Activated CD4-positive, alpha-beta memory T cell treated with anti-CD3 and anti-CD28 coated beads, Interleukin-2, amount 10 ng/mL, durations not matched to agents 7 days and 5 days (primary cell): ENCODE measurements at regions not wholly inside any gene's neighbourhood (a gene's known extent, or its start where the extent isn't known, plus 50 kb on each side); places are given as distances from the start of the nearest gene placed in this dataset.

Experiments
- CTCF ChIA-PET: fragments of 350-600 bp; sonication (Branson Sonifier 250); formaldehyde crosslinking; loops from one replicate; lab custom pipeline; 2021; ENCODE audit warnings: antibody characterized with exemption, inconsistent platforms; lab: Charles Lee
- POLR2A ChIA-PET: fragments of 350-600 bp; sonication (Branson Sonifier 250); formaldehyde crosslinking; loops from one replicate; lab custom pipeline; 2021; ENCODE audit warnings: antibody characterized with exemption; lab: Charles Lee
- DNase-seq: peaks from one replicate; pipeline ENCODE4 v3.0.0-alpha.2; 2020
- H3K27ac Mint-ChIP-seq: one replicate; pipeline ENCODE4 v1.8.0; 2021; ENCODE audit warnings: mild to moderate bottlenecking, mixed read lengths
- H3K27me3 Mint-ChIP-seq: one replicate; pipeline ENCODE4 v1.8.0; 2021; ENCODE audit warnings: mixed read lengths
- H3K36me3 Mint-ChIP-seq: one replicate; pipeline ENCODE4 v1.8.0; 2021; ENCODE audit warnings: low read depth, mixed read lengths
- H3K4me1 Mint-ChIP-seq: one replicate; pipeline ENCODE4 v1.8.0; 2021; ENCODE audit warnings: mixed read lengths
- H3K4me3 Mint-ChIP-seq: one replicate; pipeline ENCODE4 v1.8.0; 2021; ENCODE audit warnings: mild to moderate bottlenecking, mixed read lengths
- H3K9me3 Mint-ChIP-seq: one replicate; pipeline ENCODE4 v1.8.0; 2021; ENCODE audit warnings: mixed read lengths

DNA sequence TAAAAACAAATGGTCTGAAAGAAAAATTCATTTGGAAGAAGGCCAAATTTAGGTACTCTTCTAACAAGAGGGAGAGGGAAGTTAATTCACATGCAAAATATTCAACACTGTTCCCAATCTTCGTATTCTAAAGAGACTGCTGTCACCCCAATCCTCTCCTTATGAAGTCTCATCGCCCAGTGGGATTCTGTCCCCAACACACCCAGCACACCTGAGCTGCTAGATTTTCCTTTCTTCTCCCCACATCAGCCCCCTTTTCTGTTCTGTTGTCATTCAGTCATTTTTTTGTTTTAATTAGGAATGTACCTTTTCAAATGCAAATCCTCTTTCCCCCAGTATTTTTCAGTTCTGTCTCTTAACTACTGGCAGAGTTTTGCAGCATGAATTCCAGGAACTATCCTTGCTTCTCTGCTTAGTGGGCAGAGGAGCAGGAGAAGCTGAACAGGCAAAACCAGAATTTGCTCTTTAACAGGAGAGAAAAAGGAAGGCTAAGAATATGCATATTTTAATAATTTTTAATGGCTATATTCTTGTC lies 366.9 kb downstream of the MAN2A1 start:
- no peaks in the 10 kb centered on the region for H3K36me3 Mint-ChIP-seq
- ChIA-PET POLR2A (no interaction called here), CTCF (interaction anchor here (1.1 kb wide), 1 partner anchor 368 kb away, joined by 3 read pairs; no protein-coding TSS in a partner anchor)
- H3K27ac Mint-ChIP-seq = no peak overlapping the region
- no peak overlapping the region for H3K4me3 Mint-ChIP-seq
- peaks cover 22% of the 10 kb centered on the region for H3K4me1 Mint-ChIP-seq
- DNase-seq = no peak
- H3K27me3 Mint-ChIP-seq = no peaks in the 10 kb centered on the region
- H3K9me3 Mint-ChIP-seq = no peaks in the 10 kb centered on the region

DNA sequence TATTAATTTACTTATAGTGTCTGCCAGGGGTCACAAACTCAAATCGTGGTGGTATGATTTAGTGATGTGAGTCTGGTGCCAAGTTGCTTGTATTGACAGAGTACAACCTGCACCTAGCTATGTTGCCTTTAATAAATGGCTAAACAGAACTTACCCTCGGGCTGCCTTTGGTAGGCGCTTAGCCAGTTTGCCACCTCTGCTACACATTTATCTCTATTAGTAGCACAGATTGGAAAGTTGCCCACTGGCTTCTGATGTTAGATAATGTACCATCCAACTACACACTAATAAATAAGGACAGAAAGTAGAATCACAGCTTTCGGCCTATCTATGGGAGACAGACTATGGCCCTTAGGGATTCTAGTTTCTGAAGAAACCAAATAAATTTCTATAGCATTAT lies 368.4 kb downstream of the MAN2A1 start:
- Mint-ChIP-seq H3K4me3 (no peak overlapping the region), H3K27ac (no peak overlapping the region), H3K36me3 (no peaks in the 10 kb centered on the region), H3K27me3 (no peaks in the 10 kb centered on the region), H3K9me3 (no peaks in the 10 kb centered on the region), H3K4me1 (peaks cover 20% of the 10 kb centered on the region)
- ChIA-PET POLR2A (no interaction called here), CTCF (no interaction called here)
- DNase-seq = no peak

DNA sequence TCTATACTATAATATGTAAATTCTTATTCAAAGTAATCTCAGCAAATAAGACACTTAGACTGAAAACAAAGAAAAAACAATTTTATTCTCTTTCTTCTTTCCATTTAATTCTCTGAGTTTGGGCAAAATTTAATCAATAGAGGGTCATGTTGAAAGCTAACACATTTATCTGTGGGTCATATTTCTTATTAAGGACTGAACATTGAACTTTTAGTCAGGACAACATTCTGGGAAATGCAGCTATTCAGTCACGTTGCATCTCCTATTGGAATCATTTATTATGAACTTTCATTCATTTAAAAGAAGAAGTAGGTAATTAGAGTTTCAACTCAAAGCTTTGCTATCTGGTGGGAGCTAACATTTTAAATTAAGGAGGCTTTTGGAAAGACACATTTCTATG lies 372.5 kb downstream of the MAN2A1 start:
- Mint-ChIP-seq H3K36me3 (no peaks in the 10 kb centered on the region), H3K27ac (no peak overlapping the region), H3K4me1 (peaks cover 17% of the 10 kb centered on the region), H3K9me3 (no peaks in the 10 kb centered on the region), H3K4me3 (no peak overlapping the region), H3K27me3 (no peaks in the 10 kb centered on the region)
- POLR2A ChIA-PET = no interaction called here
- CTCF ChIA-PET = no interaction called here
- DNase-seq = no peak

DNA sequence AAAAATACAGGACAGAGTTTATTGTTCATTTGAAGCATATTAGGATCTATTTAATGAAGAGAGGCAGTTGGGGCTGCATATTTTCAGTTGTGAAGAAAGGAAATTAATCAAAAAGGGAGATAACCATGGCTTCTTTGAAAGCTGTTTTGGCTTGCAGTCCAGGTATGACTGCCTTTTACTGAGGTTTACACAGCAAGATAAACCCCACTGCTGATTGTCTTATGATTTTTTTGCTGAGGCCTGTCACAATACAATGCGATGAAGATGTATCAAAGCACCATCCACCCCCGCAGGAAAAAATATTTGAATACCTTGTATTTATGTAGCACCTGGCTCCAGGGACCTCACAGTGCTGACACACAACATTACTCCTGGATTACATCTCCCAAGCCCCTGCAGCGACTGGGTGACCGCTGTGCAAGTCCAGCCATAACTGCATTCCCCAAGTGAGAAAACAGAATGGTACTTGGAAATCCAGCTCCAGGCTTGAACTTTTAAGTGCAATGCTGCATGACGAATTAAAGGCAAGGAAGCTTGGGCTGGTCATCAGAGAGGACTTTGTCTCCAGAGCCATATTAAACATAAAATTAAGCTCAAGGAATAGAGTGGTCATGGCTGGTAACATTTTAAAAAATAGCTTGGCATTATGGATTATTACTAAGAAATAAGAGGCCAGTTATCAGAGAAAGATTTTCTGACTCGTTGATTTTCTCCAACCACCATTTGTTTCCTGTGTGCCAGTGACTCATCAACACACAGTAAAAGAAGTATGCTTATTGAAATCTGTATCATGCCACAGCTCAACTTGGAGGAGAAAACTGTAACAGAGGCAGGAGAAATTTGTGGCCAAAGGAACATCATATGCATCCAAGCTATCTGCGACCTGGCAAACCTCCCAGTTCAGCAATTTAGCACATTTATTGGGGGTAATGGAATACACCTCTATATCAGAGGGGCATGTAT lies 374.2 kb downstream of the MAN2A1 start:
- ChIA-PET POLR2A (interaction anchor here (1.1 kb wide), 1 partner anchor 10 kb away, joined by 6 read pairs; no protein-coding TSS in a partner anchor), CTCF (interaction anchor here (1.0 to 1.6 kb wide), 2 partner anchors 10 to 29 kb away, joined by 3 to 6 read pairs; no protein-coding TSS in a partner anchor)
- Mint-ChIP-seq H3K36me3 (no peaks in the 10 kb centered on the region), H3K4me3 (no peak overlapping the region), H3K4me1 (peaks cover 20% of the 10 kb centered on the region), H3K9me3 (peaks cover 4% of the 10 kb centered on the region), H3K27me3 (no peaks in the 10 kb centered on the region), H3K27ac (no peak overlapping the region)
- no peak for DNase-seq

DNA sequence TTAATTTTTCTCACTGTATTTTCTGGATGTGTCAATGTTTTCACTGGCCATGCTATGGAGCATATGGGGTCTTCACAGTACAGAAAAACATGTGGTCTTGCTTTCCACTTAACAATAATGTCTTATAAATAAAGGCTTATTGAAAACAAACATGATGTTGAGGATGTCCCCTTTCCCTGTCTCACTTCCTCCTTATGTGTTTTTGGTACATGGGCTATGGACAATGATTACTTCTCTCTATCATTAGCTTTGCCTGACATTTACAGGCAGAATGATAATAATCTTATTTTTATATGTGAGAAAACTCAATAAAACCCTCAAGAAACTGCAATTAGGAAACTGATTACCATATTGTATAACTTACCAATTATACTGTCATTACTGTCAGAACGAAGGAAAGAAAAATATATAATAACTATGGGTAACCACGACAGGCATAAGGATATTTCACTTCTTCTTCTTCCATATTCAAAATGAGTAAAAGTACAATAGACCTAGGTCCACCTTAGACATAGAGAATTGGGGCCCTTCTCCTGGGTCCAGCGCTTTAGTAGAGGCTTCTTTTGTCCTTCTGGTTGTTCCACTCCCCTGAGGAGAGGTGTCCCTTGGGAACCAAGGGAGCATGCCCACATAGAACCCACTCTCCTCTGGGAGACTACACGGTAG lies 375.0 kb downstream of the MAN2A1 start:
- Mint-ChIP-seq H3K4me3 (no peak overlapping the region), H3K9me3 (peaks cover 7% of the 10 kb centered on the region), H3K27ac (no peak overlapping the region), H3K27me3 (no peaks in the 10 kb centered on the region), H3K4me1 (peaks cover 20% of the 10 kb centered on the region), H3K36me3 (no peaks in the 10 kb centered on the region)
- DNase-seq = no peak
- ChIA-PET POLR2A (interaction anchor here (1.1 kb wide), 1 partner anchor 10 kb away, joined by 6 read pairs; no protein-coding TSS in a partner anchor), CTCF (interaction anchor here (1.0 to 1.6 kb wide), 2 partner anchors 10 to 28 kb away, joined by 3 to 6 read pairs; no protein-coding TSS in a partner anchor)

DNA sequence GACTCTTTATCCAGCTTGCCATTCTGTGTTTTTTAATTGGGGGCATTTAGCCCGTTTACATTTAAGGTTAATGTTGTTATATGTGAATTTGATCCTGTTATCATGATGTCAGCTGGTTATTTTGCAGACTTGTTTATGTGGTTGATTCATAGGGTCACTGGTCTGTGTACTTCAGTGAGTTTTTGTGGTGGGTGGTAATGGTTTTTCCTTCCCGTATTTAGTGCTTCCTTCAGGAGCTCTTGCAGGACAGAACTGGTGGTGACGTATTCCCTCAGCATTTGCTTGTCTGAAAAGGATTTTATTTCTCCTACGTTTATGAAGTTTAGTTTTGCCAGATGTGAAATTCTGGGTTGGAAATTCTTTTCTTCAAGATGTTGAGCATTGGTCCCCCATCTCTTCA lies 381.1 kb downstream of the MAN2A1 start:
- DNase-seq = no peak
- Mint-ChIP-seq H3K9me3 (peaks cover 36% of the 10 kb centered on the region), H3K27ac (no peak overlapping the region), H3K4me3 (no peak overlapping the region), H3K27me3 (no peaks in the 10 kb centered on the region), H3K4me1 (peaks cover 4% of the 10 kb centered on the region), H3K36me3 (peaks cover 3% of the 10 kb centered on the region)
- CTCF ChIA-PET = no interaction called here
- POLR2A ChIA-PET = no interaction called here

DNA sequence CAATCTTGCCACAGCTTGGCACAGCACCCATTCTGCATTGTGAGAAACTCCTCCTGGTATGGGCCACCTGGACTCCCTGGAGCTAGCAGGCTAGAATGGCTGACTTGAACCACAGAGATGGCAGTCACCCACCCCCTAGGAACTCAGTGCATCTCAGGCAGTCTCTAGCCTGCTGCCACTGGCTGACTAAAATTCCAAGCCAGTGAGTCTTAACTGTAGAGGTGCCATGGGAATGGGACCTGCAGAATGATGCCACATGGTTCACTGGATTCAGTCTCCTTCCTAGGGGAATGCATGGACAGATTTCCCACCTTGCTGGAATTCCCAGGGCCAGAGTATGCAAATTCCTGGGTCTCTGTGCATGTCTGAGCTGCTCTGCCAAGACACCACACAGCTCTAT lies 382.9 kb downstream of the MAN2A1 start:
- Mint-ChIP-seq H3K9me3 (peaks cover 36% of the 10 kb centered on the region), H3K4me3 (no peak overlapping the region), H3K27ac (no peak overlapping the region), H3K4me1 (no peaks in the 10 kb centered on the region), H3K27me3 (no peaks in the 10 kb centered on the region), H3K36me3 (peaks cover 3% of the 10 kb centered on the region)
- no peak for DNase-seq
- CTCF ChIA-PET = no interaction called here
- POLR2A ChIA-PET = no interaction called here

DNA sequence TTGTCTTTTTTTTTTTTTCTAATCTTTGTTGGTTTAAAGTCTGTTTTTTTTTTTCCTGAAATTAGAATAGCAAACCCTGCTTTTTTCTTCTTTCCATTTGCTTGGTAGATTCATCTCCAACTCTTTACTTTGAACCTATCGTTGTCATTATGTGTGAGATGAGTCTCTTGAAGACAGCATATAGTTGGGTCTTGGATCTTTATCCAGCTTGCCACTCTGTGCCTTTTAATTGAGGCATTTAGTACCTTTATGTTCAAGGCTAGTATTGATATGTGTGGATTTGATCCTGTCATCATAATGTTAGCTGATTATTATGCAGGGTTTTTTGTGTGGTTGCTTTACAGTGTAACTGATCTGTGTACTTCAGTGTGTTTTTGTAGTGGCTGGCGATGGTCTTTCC lies 383.8 kb downstream of the MAN2A1 start:
- H3K4me1 Mint-ChIP-seq = no peaks in the 10 kb centered on the region
- no peak overlapping the region for H3K4me3 Mint-ChIP-seq
- peaks cover 35% of the 10 kb centered on the region for H3K9me3 Mint-ChIP-seq
- DNase-seq = no peak
- H3K27me3 Mint-ChIP-seq = no peaks in the 10 kb centered on the region
- ChIA-PET POLR2A (no interaction called here), CTCF (no interaction called here)
- H3K36me3 Mint-ChIP-seq = peaks cover 3% of the 10 kb centered on the region
- H3K27ac Mint-ChIP-seq = no peak overlapping the region

DNA sequence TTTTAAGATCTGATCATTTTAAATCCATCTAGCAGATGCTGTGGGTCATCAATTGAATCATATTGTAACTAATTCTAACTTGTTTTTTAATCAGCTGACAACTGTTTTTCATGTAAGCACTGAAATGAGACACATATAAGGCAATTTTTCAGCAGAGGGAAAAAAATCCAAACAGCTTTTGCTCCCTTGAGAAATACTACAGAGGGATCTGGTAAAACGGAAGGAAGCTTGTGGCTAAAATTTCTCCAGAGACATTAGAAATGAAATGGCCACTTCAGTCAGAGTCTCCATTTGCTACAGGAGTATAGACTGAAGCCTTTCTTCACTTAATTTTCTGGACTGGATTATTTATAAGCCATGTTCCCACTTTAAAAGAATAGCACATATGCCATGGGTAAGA lies 385.9 kb downstream of the MAN2A1 start:
- no peaks in the 10 kb centered on the region for H3K27me3 Mint-ChIP-seq
- H3K36me3 Mint-ChIP-seq = peaks cover 3% of the 10 kb centered on the region
- DNase-seq = no peak
- ChIA-PET CTCF (no interaction called here), POLR2A (no interaction called here)
- peaks cover 22% of the 10 kb centered on the region for H3K9me3 Mint-ChIP-seq
- no peaks in the 10 kb centered on the region for H3K4me1 Mint-ChIP-seq
- H3K4me3 Mint-ChIP-seq = no peak overlapping the region
- no peak overlapping the region for H3K27ac Mint-ChIP-seq

DNA sequence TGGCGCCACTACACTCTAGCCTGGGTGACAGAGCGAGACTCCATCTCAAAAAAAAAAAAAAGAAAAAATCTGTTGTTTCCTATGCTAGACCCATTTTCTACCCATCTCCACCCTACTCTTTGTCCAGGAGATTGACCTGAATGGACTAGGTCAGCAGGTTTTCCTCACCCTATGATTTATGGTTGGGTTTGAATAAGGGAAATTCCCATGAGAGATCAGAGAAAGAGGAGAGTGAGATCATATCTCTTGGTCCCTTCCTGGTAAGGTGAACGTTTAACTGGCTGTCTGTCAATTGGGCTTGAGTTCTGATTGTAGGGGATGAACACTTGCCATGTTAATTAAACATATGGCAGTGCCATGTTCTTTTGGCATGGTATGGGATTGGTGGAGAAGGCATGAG lies 387.4 kb downstream of the MAN2A1 start:
- H3K36me3 Mint-ChIP-seq = peaks cover 3% of the 10 kb centered on the region
- peaks cover 16% of the 10 kb centered on the region for H3K9me3 Mint-ChIP-seq
- H3K27me3 Mint-ChIP-seq = no peaks in the 10 kb centered on the region
- no peak overlapping the region for H3K4me3 Mint-ChIP-seq
- no peaks in the 10 kb centered on the region for H3K4me1 Mint-ChIP-seq
- DNase-seq = no peak
- ChIA-PET POLR2A (no interaction called here), CTCF (no interaction called here)
- no peak overlapping the region for H3K27ac Mint-ChIP-seq

DNA sequence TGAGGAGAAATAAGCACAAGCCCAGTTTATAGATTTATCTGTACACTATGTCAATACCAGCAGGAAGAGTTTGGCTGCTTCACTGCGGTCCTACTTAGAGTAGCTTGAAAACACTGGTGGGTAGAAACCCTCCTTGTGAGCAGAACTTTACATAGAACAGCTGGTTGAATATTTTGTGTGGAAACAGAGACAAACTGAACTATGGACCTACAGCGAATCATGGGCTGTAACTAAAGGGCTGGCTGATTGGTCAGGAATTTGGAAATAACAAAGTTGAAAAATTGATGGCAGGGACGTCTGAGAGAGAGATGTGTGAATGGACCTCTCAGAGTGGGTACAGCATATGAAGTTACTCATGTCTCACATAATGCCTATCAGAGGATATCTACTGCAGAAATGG lies 392.5 kb downstream of the MAN2A1 start:
- ChIA-PET POLR2A (no interaction called here), CTCF (no interaction called here)
- H3K4me3 Mint-ChIP-seq = no peak overlapping the region

DNA sequence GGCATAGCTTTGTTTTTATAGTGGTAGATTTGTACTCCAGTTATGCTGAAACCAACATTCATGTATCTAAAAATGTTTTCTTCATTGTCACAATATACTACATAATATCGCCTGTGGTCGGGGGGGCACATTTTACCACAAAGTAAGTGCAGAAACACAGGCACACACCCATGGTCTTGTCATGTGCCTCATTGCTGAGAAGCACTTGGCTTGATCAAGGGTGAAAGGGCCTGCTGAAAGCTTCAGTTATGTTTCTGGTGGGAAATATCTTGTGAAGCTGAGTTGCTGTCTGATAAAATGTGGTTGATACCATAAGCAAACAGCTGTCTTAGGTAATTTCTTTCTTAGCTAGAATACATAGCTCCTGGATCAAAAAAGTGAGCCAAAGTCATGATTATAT lies 393.1 kb downstream of the MAN2A1 start:
- Mint-ChIP-seq H3K27ac (no peak overlapping the region), H3K4me1 (peaks cover 6% of the 10 kb centered on the region), H3K27me3 (no peaks in the 10 kb centered on the region), H3K36me3 (no peaks in the 10 kb centered on the region), H3K4me3 (no peak overlapping the region), H3K9me3 (no peaks in the 10 kb centered on the region)
- no peak for DNase-seq
- ChIA-PET CTCF (no interaction called here), POLR2A (no interaction called here)

More for the DNA sequence above, 392.5 kb downstream of the MAN2A1 start:
- no peak for DNase-seq
- Mint-ChIP-seq H3K27ac (no peak overlapping the region), H3K36me3 (no peaks in the 10 kb centered on the region), H3K9me3 (no peaks in the 10 kb centered on the region), H3K4me1 (peaks cover 6% of the 10 kb centered on the region), H3K27me3 (no peaks in the 10 kb centered on the region)

DNA sequence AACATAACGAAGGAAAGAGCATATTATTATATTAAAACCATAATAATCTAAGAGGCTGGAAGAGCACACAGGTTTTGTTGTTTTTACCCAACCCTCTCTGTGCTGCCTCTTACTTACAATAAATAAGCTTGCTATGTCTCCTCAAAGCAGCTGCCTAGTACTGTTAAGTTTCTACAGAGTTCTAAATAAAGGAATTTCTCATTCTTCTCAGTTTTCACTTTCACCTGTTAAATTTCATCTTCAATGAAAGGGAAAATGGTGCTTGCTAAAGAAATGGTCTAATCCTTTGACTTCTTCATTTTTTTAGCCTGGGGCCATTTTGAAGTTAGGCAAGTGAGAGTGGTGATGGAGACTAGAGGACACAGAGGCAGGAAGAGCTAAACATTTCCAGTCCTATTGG lies 396.1 kb downstream of the MAN2A1 start:
- ChIA-PET CTCF (no interaction called here), POLR2A (no interaction called here)
- no peak overlapping the region for H3K4me3 Mint-ChIP-seq
- H3K27me3 Mint-ChIP-seq = no peaks in the 10 kb centered on the region
- H3K27ac Mint-ChIP-seq = no peak overlapping the region
- H3K36me3 Mint-ChIP-seq = no peaks in the 10 kb centered on the region
- H3K9me3 Mint-ChIP-seq = no peaks in the 10 kb centered on the region
- peaks cover 6% of the 10 kb centered on the region for H3K4me1 Mint-ChIP-seq
- no peak for DNase-seq
